CD8-positive, alpha-beta memory T cell (primary cell): ENCODE measurements at regions not wholly inside any gene's neighbourhood (a gene's known extent, or its start where the extent isn't known, plus 50 kb on each side); places are given as distances from the start of the nearest gene placed in this dataset.

ENCODE experiments used
- CTCF ChIA-PET: fragments of 350-600 bp; sonication (Branson Sonifier 250); formaldehyde crosslinking; loops from one replicate; lab custom pipeline; 2021; ENCODE audit warnings: antibody characterized with exemption; lab: Charles Lee
- POLR2A ChIA-PET: fragments of 350-600 bp; sonication (Branson Sonifier 250); formaldehyde crosslinking; loops from one replicate; lab custom pipeline; 2021; ENCODE audit warnings: antibody characterized with exemption; lab: Charles Lee
- DNase-seq, 5 donors: peaks; one replicate each; pipeline versions ENCODE4 v3.0.0 to v3.0.0-alpha.2; 2020 to 2022; ENCODE audit warnings: mixed read lengths in 1 of 5
- H3K27ac ChIP-seq: one replicate; pipeline ENCODE4 v1.7.0; 2013; ENCODE audit warnings: low read depth, mild to moderate bottlenecking, low read length, moderate library complexity
- H3K27me3 ChIP-seq: 2 replicates; pipeline ENCODE4 v1.7.0; 2013; ENCODE audit warnings: low read length, mild to moderate bottlenecking; ENCODE audit not compliant: insufficient read depth, poor library complexity, severe bottlenecking
- H3K36me3 ChIP-seq: 2 replicates; pipeline ENCODE4 v1.7.0; 2013; ENCODE audit warnings: mild to moderate bottlenecking, low read length, moderate library complexity; ENCODE audit not compliant: insufficient read depth
- H3K4me1 ChIP-seq: 2 replicates; pipeline ENCODE4 v1.7.0; 2013; ENCODE audit warnings: mild to moderate bottlenecking, low read length, moderate library complexity; ENCODE audit not compliant: insufficient read depth
- H3K4me3 ChIP-seq: 2 replicates; pipeline ENCODE4 v1.7.0; 2013; ENCODE audit warnings: mild to moderate bottlenecking, low read length
- H3K9me3 ChIP-seq: 2 replicates; pipeline ENCODE4 v1.7.0; 2013; ENCODE audit warnings: mild to moderate bottlenecking, low read length
- H3K27ac Mint-ChIP-seq, 8 donors: one replicate each; pipeline ENCODE4 v1.8.0; 2020 to 2021; ENCODE audit warnings: mixed read lengths in 8 of 8, mild to moderate bottlenecking in 6 of 8, inconsistent platforms in 3 of 8, moderate library complexity in 3 of 8
- H3K27me3 Mint-ChIP-seq, 2 donors: one replicate each; pipeline ENCODE4 v1.8.0; 2020 to 2021; ENCODE audit warnings: mixed read lengths in 2 of 2, mild to moderate bottlenecking in 1 of 2, moderate library complexity in 1 of 2
- H3K36me3 Mint-ChIP-seq, 3 donors: one replicate each; pipeline ENCODE4 v1.8.0; 2020 to 2021; ENCODE audit warnings: mixed read lengths in 3 of 3, inconsistent platforms in 1 of 3, mild to moderate bottlenecking in 1 of 3
- H3K4me1 Mint-ChIP-seq, 3 donors: one replicate each; pipeline ENCODE4 v1.8.0; 2020 to 2021; ENCODE audit warnings: mixed read lengths in 3 of 3, inconsistent platforms in 1 of 3, mild to moderate bottlenecking in 1 of 3
- H3K4me3 Mint-ChIP-seq, 7 donors: one replicate each; pipeline ENCODE4 v1.8.0; 2020 to 2021; ENCODE audit warnings: mixed read lengths in 7 of 7, mild to moderate bottlenecking in 6 of 7, moderate library complexity in 4 of 7, inconsistent platforms in 2 of 7
- H3K9me3 Mint-ChIP-seq, 5 donors: one replicate each; pipeline ENCODE4 v1.8.0; 2020 to 2022; ENCODE audit warnings: mixed read lengths in 5 of 5, mild to moderate bottlenecking in 3 of 5, moderate library complexity in 2 of 5, inconsistent platforms in 1 of 5

DNA sequence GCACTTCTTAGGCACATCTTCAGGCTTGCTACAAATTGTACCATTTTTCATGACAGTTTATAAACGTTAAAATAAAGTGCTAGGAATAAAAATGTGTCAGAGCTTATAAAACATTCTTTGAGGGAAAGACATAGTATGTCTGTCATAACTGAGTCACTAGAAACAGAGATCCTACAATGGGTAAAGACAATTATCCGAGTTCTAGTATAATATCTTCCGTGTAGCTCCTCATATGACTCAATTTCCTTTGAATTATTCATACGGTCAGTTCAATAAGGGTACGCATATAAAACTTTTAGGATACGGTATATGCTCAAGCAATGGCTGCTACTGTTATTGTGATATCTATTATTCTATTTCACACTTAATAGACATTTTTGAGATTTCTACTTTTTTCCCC, 349.1 kb downstream of the PCDH10 start:
- H3K9me3 Mint-ChIP-seq, result peaks cover 0 to 32% (median 3%) of the 10 kb centered on the region in 5 donors
- H3K27ac Mint-ChIP-seq, result no peak overlapping the region
- Histone ChIP-seq H3K36me3 (no peaks in the 10 kb centered on the region), H3K4me1 (no peaks in the 10 kb centered on the region), H3K27me3 (no peaks in the 10 kb centered on the region), H3K27ac (no peak overlapping the region), H3K9me3 (no peaks in the 10 kb centered on the region), H3K4me3 (no peak overlapping the region)
- no peaks in the 10 kb centered on the region for H3K36me3 Mint-ChIP-seq
- ChIA-PET CTCF (no interaction called here), POLR2A (no interaction called here)
- no peaks in the 10 kb centered on the region for H3K27me3 Mint-ChIP-seq
- no peaks in the 10 kb centered on the region for H3K4me1 Mint-ChIP-seq
- DNase-seq, result no peak
- H3K4me3 Mint-ChIP-seq, result no peak overlapping the region

DNA sequence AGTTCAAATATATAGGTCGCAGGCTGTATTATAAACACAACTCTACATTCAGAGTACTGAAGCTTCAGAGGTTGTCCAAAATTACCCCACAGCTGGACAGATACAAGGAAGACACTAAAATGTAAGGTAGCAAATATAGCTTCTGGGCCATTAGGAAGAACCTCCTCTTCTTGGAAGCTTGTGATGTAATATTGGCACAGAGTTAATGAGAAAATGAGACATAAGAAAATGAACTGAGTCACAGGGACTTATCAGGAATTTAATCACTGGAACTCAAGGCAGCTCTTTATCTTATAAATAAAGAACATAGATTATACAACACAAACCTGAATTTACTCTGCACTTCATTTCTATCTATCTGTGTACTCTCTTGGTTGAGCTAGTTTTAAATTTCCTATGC, 344.7 kb downstream of the PCDH10 start:
- DNase-seq, result no peak
- H3K27ac ChIP-seq, result no peak overlapping the region
- no peaks in the 10 kb centered on the region for H3K27me3 ChIP-seq
- no peak overlapping the region for H3K27ac Mint-ChIP-seq
- no peaks in the 10 kb centered on the region for H3K4me1 ChIP-seq
- CTCF ChIA-PET, result no interaction called here
- no peaks in the 10 kb centered on the region for H3K27me3 Mint-ChIP-seq
- H3K9me3 ChIP-seq, result no peaks in the 10 kb centered on the region
- POLR2A ChIA-PET, result no interaction called here
- H3K4me3 Mint-ChIP-seq, result no peak overlapping the region
- H3K36me3 ChIP-seq, result no peaks in the 10 kb centered on the region
- no peaks in the 10 kb centered on the region for H3K4me1 Mint-ChIP-seq
- H3K9me3 Mint-ChIP-seq, result peaks cover 0 to 19% (median 2%) of the 10 kb centered on the region in 5 donors
- no peak overlapping the region for H3K4me3 ChIP-seq
- H3K36me3 Mint-ChIP-seq, result no peaks in the 10 kb centered on the region

DNA sequence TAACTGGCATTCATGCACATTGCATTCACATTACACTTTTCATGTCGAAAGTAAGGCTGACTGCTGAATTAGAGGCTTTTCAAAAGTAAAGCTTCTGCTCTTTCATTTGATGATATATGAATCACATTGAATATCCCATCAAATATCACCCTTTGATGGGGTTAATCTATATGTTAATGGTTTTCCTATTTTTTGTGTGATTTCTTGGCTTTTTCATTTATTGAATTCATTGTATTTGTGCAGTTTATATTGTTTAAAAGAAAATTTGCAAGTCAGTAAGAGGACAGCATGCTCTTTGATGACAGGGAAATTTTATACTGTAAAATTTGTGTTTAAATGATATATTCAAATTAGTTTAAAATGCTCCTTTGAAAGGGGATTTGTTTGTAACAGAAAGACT, 344.1 kb downstream of the PCDH10 start:
- Histone ChIP-seq H3K4me3 (no peak overlapping the region), H3K27ac (no peak overlapping the region), H3K9me3 (no peaks in the 10 kb centered on the region), H3K27me3 (no peaks in the 10 kb centered on the region), H3K36me3 (no peaks in the 10 kb centered on the region), H3K4me1 (no peaks in the 10 kb centered on the region)
- H3K27me3 Mint-ChIP-seq, result no peaks in the 10 kb centered on the region
- POLR2A ChIA-PET, result no interaction called here
- CTCF ChIA-PET, result no interaction called here
- no peak overlapping the region for H3K4me3 Mint-ChIP-seq
- H3K36me3 Mint-ChIP-seq, result no peaks in the 10 kb centered on the region
- no peaks in the 10 kb centered on the region for H3K4me1 Mint-ChIP-seq
- H3K9me3 Mint-ChIP-seq, result peaks cover 0 to 19% (median 2%) of the 10 kb centered on the region in 5 donors
- H3K27ac Mint-ChIP-seq, result no peak overlapping the region
- DNase-seq, result no peak

- H3K4me1 Mint-ChIP-seq, result no peaks in the 10 kb centered on the region
- no peaks in the 10 kb centered on the region for H3K4me1 ChIP-seq
- ChIA-PET CTCF (no interaction called here), POLR2A (no interaction called here)
- H3K9me3 Mint-ChIP-seq, result peaks cover 4 to 24% (median 12%) of the 10 kb centered on the region in 5 donors
- no peaks in the 10 kb centered on the region for H3K9me3 ChIP-seq
- H3K36me3 ChIP-seq, result no peaks in the 10 kb centered on the region
- no peaks in the 10 kb centered on the region for H3K27me3 Mint-ChIP-seq
- H3K4me3 ChIP-seq, result no peak overlapping the region
- no peak overlapping the region for H3K27ac ChIP-seq
- no peaks in the 10 kb centered on the region for H3K27me3 ChIP-seq
- no peak overlapping the region for H3K4me3 Mint-ChIP-seq
- no peak overlapping the region for H3K27ac Mint-ChIP-seq
- DNase-seq, result no peak
- no peaks in the 10 kb centered on the region for H3K36me3 Mint-ChIP-seq
These were observed 335.2 kb downstream of the PCDH10 start for GRCh38 chr4:133484287-133484686.

- CTCF ChIA-PET, result no interaction called here
- H3K9me3 Mint-ChIP-seq, result peaks cover 4 to 22% (median 12%) of the 10 kb centered on the region in 5 donors
- no peaks in the 10 kb centered on the region for H3K27me3 Mint-ChIP-seq
- Histone ChIP-seq H3K36me3 (no peaks in the 10 kb centered on the region), H3K4me1 (no peaks in the 10 kb centered on the region), H3K4me3 (no peak overlapping the region), H3K9me3 (no peaks in the 10 kb centered on the region), H3K27me3 (no peaks in the 10 kb centered on the region), H3K27ac (no peak overlapping the region)
- no peak overlapping the region for H3K4me3 Mint-ChIP-seq
- no peaks in the 10 kb centered on the region for H3K36me3 Mint-ChIP-seq
- no peak for DNase-seq
- POLR2A ChIA-PET, result no interaction called here
- H3K27ac Mint-ChIP-seq, result no peak overlapping the region
- H3K4me1 Mint-ChIP-seq, result no peaks in the 10 kb centered on the region
These were observed 334.6 kb downstream of the PCDH10 start for GRCh38 chr4:133483600-133484246.

- POLR2A ChIA-PET, result no interaction called here
- Histone ChIP-seq H3K36me3 (no peaks in the 10 kb centered on the region), H3K4me1 (no peaks in the 10 kb centered on the region), H3K27ac (no peak overlapping the region), H3K9me3 (no peaks in the 10 kb centered on the region), H3K4me3 (no peak overlapping the region), H3K27me3 (no peaks in the 10 kb centered on the region)
- DNase-seq, result no peak
- no peak overlapping the region for H3K4me3 Mint-ChIP-seq
- H3K27me3 Mint-ChIP-seq, result no peaks in the 10 kb centered on the region
- H3K9me3 Mint-ChIP-seq, result peaks cover 0 to 21% (median 6%) of the 10 kb centered on the region in 5 donors
- no peaks in the 10 kb centered on the region for H3K36me3 Mint-ChIP-seq
- H3K4me1 Mint-ChIP-seq, result no peaks in the 10 kb centered on the region
- CTCF ChIA-PET, result interaction anchor here (1.4 kb wide), 1 partner anchor 16 kb away, joined by 4 read pairs; no protein-coding TSS in a partner anchor
- H3K27ac Mint-ChIP-seq, result no peak overlapping the region
These were observed 327.0 kb downstream of the PCDH10 start for GRCh38 chr4:133476063-133476462.

DNA sequence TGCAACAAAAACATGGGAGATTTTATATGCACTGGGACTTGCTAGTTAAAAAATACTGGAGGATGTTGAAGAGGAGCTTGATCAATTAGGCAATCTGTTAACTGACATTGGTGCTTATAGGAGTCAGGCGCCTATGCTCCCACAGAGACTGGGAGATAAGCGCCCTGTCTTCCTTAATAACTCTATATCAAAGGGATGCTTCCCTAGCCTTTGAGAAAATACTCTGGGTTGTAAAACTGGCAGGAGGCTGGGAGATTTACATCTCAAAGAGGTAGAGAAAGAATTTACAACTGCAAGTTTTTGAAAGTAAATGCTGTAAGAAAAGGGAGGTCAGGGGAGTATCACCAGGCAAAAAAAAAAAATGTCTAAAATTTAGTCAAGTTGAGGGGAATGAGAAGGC, 325.4 kb downstream of the PCDH10 start:
- Mint-ChIP-seq H3K4me1 (no peaks in the 10 kb centered on the region), H3K36me3 (no peaks in the 10 kb centered on the region), H3K4me3 (no peak overlapping the region), H3K27me3 (no peaks in the 10 kb centered on the region), H3K27ac (no peak overlapping the region), H3K9me3 (peaks cover 0 to 23% (median 2%) of the 10 kb centered on the region in 5 donors)
- no peaks in the 10 kb centered on the region for H3K9me3 ChIP-seq
- DNase-seq, result no peak
- no peaks in the 10 kb centered on the region for H3K27me3 ChIP-seq
- H3K4me3 ChIP-seq, result no peak overlapping the region
- POLR2A ChIA-PET, result no interaction called here
- CTCF ChIA-PET, result no interaction called here
- H3K4me1 ChIP-seq, result no peaks in the 10 kb centered on the region
- no peak overlapping the region for H3K27ac ChIP-seq
- no peaks in the 10 kb centered on the region for H3K36me3 ChIP-seq

GRCh38 chr4:133472244-133472643, 323.1 kb downstream of the PCDH10 start:
- no peaks in the 10 kb centered on the region for H3K4me1 ChIP-seq
- Mint-ChIP-seq H3K27ac (no peak overlapping the region), H3K4me3 (no peak overlapping the region), H3K9me3 (peaks cover 0 to 20% (median 2%) of the 10 kb centered on the region in 5 donors), H3K27me3 (no peaks in the 10 kb centered on the region), H3K4me1 (no peaks in the 10 kb centered on the region), H3K36me3 (no peaks in the 10 kb centered on the region)
- H3K9me3 ChIP-seq, result no peaks in the 10 kb centered on the region
- ChIA-PET POLR2A (no interaction called here), CTCF (no interaction called here)
- H3K27ac ChIP-seq, result no peak overlapping the region
- H3K36me3 ChIP-seq, result no peaks in the 10 kb centered on the region
- no peaks in the 10 kb centered on the region for H3K27me3 ChIP-seq
- no peak for DNase-seq
- no peak overlapping the region for H3K4me3 ChIP-seq
